NCI-H146 treated with DMSO at 0.1 percent for 48 hours (cell line): ENCODE measurements at regions not wholly inside any gene's neighbourhood (a gene's known extent, or its start where the extent isn't known, plus 50 kb on each side); places are given as distances from the start of the nearest gene placed in this dataset.

Source experiments
- DNase-seq: peaks from one replicate; lab custom pipeline; 2025; ENCODE audit not compliant: unreplicated experiment; lab: John Stamatoyannopoulos, UW

DNA sequence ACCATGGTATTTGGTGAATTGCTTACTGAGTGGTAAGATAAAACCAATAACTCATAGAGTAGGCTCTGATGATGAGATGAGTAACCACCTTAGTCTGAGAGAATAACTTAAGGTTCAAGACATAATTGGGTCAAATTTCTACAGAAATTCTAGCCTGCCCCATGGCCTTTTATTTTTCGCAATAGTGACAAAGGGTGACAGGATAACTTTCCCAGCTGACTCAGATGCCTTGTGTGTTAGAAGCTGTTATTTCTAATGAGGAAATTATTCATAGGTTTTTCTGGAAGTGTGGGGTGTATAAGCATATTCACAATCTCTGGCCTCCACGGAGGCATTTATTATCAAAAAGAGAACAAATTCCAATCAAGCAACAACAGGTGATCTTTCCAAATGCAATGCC lies 159.0 kb downstream of the NUP35 start:
- no peak for DNase-seq

DNA sequence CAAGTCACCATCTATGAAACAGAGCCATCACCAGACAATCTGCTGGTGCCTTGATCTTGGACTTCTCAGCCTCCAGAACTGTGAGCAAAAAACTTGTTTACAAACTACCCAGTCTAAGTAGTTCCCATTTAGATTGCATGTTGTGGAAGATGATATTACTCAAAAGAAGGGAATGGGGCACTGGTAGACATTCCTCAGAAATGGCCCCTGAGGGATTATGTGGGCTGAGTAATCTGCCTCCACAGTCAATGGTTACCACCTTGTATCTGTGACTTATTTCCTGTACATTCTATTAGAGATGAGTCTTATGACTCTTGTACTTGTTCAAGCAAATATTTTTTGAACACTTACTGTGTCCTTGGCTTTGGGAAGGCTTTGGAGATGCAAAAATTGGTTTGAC lies 160.4 kb downstream of the NUP35 start:
- no peak for DNase-seq

DNA sequence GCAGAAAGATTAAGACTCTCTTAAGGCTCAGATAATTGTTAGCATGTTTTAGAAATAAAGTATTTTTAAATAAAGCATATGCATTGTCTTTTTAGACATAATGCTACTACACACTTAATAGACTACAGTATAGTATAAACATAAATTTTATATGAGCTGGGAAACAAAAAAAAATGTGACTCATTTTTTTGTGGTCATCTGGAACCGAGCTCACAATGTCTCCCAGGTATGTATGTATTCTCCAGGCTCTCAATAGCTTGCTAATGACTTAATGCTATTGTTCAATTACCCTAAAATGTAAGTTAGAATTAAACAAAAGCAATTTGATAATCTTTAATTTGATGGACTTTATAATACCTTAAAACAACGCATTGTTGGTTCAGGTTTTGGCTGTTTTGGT lies 167.2 kb downstream of the NUP35 start:
- DNase-seq: no peak

DNA sequence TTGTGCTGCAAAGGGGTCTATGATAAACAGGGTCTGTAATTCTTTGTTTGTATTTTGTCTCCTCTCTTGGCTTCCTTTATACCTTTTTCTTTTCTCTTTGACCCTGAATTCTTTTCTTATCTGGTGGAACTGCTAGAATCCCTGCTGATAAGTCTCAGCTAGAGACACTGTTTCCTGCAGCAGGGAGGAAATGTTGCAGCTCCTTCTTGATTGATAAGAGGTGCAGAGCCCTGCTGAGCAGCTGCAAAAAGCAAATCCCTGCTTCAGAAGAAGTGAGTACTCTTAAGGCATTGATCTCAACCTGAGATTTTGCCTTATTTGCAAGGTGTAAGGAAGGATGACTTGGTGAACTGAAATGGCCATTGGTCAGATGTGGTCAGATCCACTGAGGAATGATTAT lies 167.8 kb downstream of the NUP35 start:
- no peak for DNase-seq

DNA sequence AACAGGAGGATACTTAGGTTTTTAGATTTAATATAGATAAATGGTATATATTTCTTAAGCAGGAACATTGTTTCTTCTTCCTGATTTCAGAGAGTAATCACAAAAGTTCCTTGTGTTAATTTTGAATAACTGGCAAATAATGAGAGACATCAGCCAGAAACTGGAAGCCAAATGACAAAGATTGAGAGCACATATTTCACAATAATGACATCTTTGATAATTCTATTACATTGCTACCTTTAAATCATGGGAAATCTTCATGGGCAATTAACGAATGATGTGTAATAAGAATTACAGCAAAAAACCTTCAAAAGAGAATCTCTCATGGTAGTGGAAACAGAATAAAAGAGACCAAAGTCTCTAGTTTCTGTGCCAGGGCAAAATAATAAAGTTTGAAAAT lies 215.1 kb downstream of the NUP35 start:
- no peak for DNase-seq

DNA sequence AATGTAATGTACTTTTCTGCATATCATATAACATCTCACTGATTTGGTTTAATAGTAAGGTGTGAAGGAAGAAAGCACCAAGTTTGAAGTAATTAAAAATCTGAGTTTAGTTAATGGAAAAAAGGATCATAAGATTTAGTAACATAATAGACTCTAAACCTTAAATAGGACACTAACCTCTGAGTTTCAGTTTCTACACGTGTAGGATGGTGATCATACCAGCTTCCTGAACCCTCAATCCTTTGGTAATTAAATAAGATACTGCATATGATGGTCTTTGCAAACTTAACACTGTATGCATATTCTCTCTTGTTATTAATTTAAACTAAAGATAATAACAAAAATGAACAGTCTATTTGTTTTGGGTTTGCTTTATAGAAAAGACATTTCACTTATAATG lies 216.8 kb downstream of the NUP35 start:
- no peak for DNase-seq

DNA sequence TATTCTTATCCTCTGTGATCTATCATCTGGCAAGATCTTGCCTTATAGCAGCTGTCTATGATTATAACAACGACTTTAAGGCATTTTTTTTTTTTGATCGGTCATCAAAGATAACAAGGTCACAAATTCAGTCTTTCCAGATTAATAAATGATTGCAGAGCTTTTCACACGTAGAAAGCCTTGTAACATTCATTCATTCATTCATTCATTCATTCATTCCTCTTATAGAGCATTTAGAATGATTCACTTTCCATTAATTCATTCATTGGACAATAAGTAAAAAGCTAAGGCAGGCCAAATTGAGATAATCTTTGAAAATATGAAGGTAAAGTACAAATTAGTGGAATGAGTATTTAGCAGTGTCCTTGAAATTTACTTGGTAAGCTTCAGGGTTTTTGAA lies 223.7 kb downstream of the NUP35 start:
- no peak for DNase-seq

DNA sequence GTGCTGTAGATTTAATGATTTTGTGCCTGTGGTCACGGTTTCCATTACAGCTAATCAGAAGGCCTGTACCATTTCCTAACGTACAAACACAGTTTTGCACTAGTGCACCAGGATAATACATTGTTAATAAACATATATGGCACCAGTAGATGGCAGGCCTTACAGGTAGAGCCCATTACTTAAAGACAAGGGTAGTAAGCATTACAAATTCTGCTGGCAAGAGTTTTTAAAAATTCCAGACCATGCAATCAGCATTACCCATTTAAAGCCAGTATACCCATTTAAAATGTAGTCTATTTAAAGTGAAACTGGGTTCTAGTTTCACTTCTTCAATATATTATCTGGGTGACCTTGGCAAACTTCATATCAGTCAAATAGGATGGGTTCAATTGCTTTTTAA lies 224.2 kb downstream of the NUP35 start:
- DNase-seq: peak; percentile 4

DNA sequence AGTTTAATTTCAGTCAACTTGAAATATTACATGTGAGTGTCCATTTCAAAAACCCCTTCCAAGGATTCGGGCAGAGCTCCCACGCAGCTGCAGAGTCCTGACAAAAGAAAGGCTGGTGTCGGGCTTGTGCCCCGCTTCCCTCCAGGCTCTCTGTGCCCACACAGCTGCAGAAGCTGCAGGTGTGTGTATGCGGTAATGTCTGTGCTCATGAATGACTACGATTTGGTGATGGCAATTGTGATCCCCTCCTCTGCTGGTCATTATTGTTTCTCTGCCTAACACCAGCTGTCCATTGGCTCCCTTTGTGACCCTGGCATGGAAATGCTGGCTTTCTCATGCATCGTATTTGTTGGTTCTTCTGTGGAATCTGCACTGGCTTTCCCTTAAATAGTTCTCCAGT lies 224.8 kb downstream of the NUP35 start:
- DNase-seq: peak; percentile 74

DNA sequence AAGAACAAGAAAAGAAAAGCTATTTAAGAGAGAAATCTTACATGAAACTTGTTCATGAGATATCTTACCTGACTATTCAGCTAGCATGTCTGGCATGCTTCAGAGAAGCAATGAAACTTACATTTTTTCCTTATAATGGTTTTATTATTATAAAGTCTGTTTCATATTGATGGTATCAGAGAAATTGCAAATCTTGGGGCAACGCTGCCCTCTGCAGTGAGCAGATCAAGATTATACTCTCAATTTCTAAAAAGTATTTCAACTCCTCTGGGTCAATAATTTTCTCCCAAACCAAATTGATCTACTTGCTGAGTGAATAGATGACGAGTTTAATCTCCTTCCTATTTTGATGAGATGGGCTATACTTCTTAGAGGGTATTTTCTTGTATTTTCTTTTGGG lies 235.6 kb downstream of the NUP35 start:
- no peak for DNase-seq

DNA sequence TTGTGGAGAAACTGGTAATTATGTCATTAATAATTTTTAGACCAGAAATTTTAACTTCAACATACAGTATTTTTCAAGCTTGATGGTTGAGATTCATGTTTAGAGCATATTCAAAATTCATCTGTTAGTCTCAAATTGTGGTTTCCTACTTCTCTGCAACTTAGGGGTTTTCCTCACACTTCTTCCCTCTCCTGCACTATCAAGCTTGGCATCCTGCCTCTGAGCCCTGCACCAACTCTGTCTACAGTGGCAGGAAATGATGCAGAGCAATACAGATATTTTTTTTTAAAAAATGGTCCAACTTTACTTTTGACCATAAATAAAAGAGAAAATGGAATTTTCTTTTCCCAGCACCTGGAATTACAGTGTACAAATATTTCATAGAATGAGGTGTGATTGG lies 247.3 kb downstream of the NUP35 start:
- no peak for DNase-seq

DNA sequence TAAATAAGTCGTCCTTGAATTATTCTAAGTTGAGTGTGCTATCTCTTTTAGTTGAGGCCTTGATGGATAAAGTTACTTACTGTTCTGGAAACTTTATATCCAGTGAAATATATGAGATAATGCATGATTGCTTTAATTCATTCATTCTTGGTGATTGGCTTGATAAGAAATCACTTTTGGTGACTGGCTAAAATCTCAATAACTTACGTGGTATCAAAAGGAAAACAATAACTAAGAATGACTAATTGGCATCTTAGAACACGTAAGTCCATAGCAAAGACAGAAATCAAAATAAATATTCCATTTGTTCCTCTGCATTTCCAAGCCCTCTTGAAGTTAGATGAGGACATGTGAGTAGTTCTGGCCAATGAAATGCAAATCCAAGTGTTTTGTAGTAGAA lies 251.6 kb downstream of the NUP35 start:
- no peak for DNase-seq

DNA sequence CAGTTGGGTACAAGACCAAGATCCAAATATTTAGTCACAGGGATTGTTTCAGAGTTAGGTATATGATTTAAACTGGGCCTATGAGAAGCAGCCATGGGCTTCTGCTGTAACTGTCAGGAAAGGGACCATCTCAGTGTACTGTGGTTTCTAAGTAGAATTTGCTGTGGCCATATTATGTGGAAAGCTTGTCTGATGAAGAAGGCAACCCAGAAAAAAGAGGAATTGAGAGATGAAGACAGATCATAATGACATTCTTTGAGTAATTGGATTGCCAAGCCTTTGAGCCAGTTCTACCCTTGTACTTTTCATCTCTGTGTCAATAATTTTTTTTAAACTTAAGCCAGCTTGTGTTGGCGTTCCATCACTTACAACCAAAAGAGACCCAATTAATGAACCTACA lies 259.6 kb downstream of the NUP35 start:
- DNase-seq: no peak

DNA sequence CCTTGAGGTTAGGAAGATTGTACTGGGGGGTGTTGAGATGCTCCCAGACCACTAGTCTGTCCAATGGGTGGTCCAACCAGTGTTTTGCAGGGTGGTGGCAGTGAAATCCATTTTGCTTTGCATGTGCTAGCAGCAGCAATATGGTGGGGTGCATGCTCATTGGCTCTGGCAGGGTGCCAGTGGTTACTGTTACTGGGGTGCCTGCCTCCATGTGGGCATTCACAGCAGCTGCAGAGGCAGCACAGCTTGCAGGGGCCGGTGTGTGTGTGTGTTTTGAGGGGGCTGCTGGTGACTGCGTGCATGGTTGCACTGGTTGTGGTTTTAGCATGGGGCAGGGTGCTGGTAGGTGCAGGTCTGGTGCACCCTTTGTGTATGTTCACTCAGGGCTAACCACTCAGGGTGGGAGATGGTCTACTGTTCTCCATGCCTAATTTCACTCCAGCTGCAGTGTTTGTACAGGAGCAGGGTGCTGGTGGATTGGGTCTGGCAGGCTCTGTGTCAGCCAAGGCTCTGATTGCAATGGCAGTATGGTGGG lies 265.4 kb downstream of the NUP35 start:
- DNase-seq: no peak

DNA sequence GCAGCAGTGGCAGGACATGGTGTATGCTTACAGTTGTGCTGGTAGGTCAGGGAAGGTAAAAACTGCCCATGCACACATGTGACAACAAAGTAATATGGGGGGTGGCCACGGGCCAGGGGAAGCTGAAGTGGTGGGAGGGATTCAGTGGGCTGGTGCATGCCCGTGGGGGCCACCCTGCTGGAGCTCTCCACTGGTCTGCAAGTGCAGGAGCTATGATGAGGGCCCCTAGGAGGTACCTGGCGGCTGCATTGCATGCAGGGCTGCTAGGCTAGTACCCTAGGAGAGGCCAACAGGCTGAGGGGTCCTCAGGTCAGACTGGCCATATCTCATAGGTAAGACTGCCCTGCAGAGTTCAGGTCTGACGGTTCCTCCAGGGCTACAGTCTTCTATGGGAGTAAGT lies 265.9 kb downstream of the NUP35 start:
- DNase-seq: no peak

DNA sequence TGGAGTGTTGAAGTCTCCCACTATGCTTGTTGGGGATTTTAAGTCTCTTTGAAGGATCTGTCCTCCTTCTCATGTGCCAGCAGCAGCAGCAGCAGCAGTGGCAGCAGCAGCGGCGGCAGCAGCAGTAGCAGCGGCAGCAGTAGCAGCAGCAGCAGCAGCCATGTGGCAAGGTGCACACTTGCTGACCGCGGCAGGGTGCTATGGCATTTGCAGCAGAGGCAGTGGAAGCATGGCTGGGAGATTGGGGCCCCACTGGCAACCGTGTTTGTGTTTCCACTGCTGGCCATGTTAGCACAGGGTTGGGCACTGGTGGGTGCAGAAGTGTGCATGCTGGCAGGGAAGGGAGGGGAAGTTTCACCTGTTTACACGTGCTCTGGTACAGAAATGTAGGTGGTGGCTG lies 280.1 kb downstream of the NUP35 start:
- no peak for DNase-seq

DNA sequence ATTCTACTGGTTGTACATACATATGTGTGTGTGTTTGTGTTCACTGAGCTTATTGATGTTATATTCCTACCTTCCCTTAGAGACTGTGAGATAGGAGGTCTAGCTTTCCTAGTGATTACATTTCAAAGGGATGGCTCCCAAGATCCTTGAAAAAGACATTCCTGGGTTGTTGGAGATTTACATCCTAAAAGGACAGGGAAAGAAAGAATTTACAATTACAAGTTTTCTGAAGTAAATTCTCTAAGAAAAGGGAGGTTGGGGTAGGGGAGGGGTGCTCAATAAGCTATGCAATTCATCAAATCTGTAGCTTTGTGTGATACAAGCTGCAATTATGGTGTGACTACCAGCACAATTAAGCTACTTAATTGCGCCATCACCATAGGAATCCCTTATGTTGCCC lies 284.3 kb downstream of the NUP35 start:
- no peak for DNase-seq

DNA sequence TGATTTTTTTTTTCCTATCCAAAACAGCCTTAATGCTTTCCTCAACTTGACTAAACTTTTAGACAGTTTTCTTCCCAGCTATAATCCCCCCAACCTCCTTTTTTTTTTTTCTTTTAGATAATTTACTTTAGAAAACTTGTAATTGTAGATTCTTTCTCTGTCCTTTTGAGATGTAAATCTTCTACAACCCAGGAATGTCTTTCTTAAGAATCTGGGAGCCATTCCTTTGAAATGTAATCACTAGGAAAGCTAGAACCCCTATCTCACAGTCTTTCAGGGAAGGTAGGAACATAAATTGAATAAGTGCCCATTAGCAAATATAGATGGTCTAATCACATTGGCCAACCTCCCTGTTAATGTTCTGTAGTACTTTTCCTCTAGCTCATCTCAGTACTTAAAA lies 285.4 kb downstream of the NUP35 start:
- no peak for DNase-seq

DNA sequence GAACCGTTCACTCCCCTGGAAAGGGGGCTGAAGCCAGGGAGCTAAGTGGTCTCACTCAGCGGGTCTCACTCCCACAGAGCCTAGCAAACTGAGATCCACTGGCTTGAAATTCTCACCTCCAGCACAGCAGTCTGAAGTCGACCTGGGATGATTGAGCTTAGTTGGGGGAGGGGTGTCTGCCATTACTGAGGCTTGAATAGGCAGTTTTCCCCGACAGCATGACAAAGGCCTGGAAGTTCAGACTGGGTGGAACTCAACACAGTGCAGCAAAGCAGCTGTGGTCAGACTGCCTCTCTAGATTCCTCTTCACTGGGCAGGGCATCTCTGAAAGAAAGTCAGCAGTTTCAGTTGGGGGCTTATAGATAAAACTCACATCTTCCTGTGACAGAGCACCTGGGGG lies 292.5 kb downstream of the NUP35 start:
- DNase-seq: no peak

DNA sequence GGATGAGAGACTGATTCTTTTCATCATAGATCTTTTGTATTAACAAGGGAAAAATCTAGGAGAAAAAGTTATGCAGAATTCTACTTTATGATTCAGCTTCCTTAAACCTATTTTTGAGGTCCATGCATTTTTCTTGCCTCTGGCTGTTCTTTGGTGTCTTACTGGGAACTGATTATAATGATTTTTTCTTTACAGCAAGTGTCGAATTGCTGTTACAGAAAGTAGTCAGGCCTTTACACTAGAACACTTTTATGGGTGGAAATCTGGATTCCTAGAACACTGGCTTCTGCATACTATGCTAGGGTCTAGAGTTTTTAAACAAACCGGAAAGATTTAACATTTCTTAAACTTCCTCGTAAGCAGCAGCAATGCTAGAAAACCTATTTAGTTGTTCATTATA lies 302.6 kb downstream of the NUP35 start:
- no peak for DNase-seq

DNA sequence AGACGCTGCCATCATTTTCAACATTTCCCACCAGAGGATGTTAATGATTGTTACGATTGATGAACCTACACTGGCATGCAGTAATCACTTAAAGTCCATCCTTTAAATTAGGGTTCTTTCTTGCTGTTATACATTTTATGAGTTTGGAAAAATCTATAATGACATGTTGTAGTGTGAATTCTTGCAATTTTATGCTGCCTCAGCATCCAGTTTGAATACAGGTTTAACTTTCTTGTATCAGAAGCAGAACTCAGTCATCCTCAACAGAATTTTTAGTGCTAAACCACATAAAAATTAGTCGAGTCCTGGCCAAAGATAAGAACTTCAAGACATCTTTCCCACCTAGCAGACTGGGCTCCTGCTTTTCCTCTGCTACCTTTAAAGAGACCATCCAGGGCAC lies 303.3 kb downstream of the NUP35 start:
- DNase-seq: no peak

DNA sequence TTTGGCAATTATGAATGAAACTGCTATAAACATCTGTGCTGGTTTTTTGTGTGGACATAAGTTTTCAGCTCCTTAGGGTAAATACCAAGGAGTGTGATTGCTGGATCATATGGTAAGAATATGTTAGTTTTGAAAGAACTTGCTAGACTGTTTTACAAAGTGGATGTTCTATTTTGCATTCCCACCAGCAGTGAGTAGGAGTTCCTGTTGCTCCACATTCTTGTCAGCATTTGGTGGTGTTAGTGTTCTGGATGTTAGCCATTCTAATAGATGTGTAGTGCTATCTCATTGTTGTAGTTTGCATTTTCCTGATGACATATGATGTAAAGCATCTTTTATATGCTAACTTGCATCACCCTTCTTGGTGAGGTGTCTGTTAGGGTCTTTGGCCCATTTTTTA lies 304.6 kb downstream of the NUP35 start:
- no peak for DNase-seq

DNA sequence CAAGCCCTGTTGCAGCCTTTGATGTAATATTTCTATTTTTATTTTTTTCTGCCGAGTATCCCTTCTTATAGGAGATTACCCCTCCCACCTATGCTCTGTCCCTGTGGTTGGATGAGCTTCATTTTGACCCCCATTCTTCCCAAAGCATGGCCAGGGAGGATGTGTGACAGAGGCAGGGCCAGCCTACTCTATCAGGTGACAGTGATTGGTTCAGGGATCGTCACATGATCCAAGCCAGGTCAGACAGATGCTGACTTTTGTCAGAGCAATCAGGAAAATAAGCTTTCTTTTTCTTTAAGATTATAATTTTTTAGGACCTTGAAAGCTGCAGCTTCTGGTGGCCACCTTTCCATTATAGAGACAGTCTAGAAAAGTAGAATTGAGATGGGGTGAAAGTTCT lies 314.3 kb downstream of the NUP35 start:
- DNase-seq: no peak

DNA sequence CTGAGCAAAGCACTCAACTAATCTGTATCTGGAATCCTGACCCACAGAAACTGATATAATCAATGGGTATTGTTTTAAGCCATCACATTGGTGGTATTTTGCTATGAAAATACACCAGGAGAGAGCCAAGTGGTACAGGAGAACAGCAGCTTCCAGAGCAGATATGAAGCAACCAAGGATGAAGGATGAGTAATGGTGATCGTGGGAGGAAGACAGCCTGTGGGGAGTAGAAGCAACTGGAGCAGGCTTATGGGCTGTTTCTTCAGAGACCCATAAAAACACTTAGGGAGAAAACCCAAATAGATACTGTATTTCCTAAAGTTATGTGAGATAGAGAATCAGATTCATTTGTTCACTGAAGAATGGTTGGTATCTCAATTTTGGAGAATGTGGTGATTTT lies 330.8 kb downstream of the NUP35 start:
- no peak for DNase-seq
